ENCODE measurements at regions not wholly inside any gene's neighbourhood (a gene's known extent, or its start where the extent isn't known, plus 50 kb on each side); places are given as distances from the start of the nearest gene placed in this dataset.

GRCh38 chr5:119726544-119726943, 97.2 kb downstream of the FAM170A start:
- no peak for TF ChIP-seq CTCF (IDR thresholded peaks at IDR 0.05)
- TF ChIP-seq POLR2A (IDR thresholded peaks at IDR 0.05), result no peak
